ENCODE measurements at regions not wholly inside any gene's neighbourhood (a gene's known extent, or its start where the extent isn't known, plus 50 kb on each side); places are given as distances from the start of the nearest gene placed in this dataset.

GRCh38 chr3:106578911-106579310, 710.1 kb upstream of the CBLB start:
- no peak for TF ChIP-seq CTCF (IDR thresholded peaks at IDR 0.05; ENCODE audit: borderline replicate concordance, extremely low read depth, low read length, poor library complexity, severe bottlenecking)
- TF ChIP-seq EZH2 (IDR thresholded peaks at IDR 0.05; ENCODE audit: borderline replicate concordance, low read depth, low read length, severe bottlenecking), result no peak
